Activated CD8-positive, alpha-beta T cell treated with anti-CD3 and anti-CD28 coated beads for 36 hours (primary cell): ENCODE measurements at regions not wholly inside any gene's neighbourhood (a gene's known extent, or its start where the extent isn't known, plus 50 kb on each side); places are given as distances from the start of the nearest gene placed in this dataset.

Source experiments
- ATAC-seq: fragments of 200-7000 bp; cut with Tn5 transposase; one replicate; pipeline ENCODE4 v1.10.0; 2021; ENCODE audit warnings: mild to moderate bottlenecking, moderate library complexity
- CTCF ChIA-PET: fragments of 350-600 bp; sonication (Branson Sonifier 250); formaldehyde crosslinking; loops from one replicate; lab custom pipeline; 2021; ENCODE audit warnings: antibody characterized with exemption; lab: Charles Lee
- POLR2A ChIA-PET: fragments of 350-600 bp; sonication (Branson Sonifier 250); formaldehyde crosslinking; loops from one replicate; lab custom pipeline; 2021; ENCODE audit warnings: antibody characterized with exemption; lab: Charles Lee
- DNase-seq: peaks from one replicate; pipeline ENCODE4 v3.0.0-alpha.2; 2020
- H3K27ac Mint-ChIP-seq: one replicate; pipeline ENCODE4 v1.8.0; 2021; ENCODE audit warnings: mild to moderate bottlenecking, mixed read lengths
- H3K27me3 Mint-ChIP-seq: one replicate; pipeline ENCODE4 v1.8.0; 2021; ENCODE audit warnings: mixed read lengths
- H3K36me3 Mint-ChIP-seq: one replicate; pipeline ENCODE4 v1.8.0; 2021; ENCODE audit warnings: low read depth, mixed read lengths
- H3K4me1 Mint-ChIP-seq: one replicate; pipeline ENCODE4 v1.8.0; 2021; ENCODE audit warnings: low read depth, mixed read lengths
- H3K4me3 Mint-ChIP-seq: one replicate; pipeline ENCODE4 v1.8.0; 2021; ENCODE audit warnings: mild to moderate bottlenecking, moderate library complexity, mixed read lengths
- H3K9me3 Mint-ChIP-seq: one replicate; pipeline ENCODE4 v1.8.0; 2021; ENCODE audit warnings: mixed read lengths
- intact Hi-C: fragments of 100-400 bp; cut with micrococcal nuclease; formaldehyde crosslinking; loops from one replicate; pipeline ENCODE4 v1.10.0; 2022
- TF ChIP-seq, protein P1 (sequence below): fragments of 200-600 bp; IDR thresholded peaks from one replicate; pipeline ENCODE4 v1.8.0; 2022; ENCODE audit warnings: antibody characterized with exemption, mild to moderate bottlenecking

DNA sequence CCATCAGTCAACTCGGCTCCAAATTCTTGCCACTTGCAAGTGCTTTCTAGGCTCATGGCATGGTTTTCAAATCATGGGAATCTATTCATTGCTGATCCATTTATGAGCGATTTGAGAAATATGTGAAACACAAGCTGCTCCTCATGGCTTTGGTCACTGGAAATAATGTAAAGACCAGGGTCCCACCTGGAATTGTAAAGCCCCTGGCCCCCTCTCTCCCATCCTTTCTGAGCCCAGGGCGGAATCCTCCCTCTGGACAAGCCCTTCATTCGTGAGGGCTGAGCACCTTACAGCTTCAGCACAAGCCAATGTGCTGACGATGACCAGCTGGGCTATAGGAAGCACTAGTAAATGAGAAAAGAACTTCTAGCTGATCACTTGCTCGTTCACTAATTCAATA, 96.0 kb downstream of the RNASET2 start:
- Mint-ChIP-seq H3K9me3 (no peaks in the 10 kb centered on the region), H3K4me3 (no peak overlapping the region), H3K27me3 (peaks cover 15% of the 10 kb centered on the region), H3K27ac (no peak overlapping the region), H3K4me1 (peaks cover 7% of the 10 kb centered on the region), H3K36me3 (no peaks in the 10 kb centered on the region)
- POLR2A ChIA-PET = no interaction called here
- DNase-seq (no peak), ATAC-seq (no peak)
- intact Hi-C loops = no loop called here
- TF ChIP-seq, protein P1, sequence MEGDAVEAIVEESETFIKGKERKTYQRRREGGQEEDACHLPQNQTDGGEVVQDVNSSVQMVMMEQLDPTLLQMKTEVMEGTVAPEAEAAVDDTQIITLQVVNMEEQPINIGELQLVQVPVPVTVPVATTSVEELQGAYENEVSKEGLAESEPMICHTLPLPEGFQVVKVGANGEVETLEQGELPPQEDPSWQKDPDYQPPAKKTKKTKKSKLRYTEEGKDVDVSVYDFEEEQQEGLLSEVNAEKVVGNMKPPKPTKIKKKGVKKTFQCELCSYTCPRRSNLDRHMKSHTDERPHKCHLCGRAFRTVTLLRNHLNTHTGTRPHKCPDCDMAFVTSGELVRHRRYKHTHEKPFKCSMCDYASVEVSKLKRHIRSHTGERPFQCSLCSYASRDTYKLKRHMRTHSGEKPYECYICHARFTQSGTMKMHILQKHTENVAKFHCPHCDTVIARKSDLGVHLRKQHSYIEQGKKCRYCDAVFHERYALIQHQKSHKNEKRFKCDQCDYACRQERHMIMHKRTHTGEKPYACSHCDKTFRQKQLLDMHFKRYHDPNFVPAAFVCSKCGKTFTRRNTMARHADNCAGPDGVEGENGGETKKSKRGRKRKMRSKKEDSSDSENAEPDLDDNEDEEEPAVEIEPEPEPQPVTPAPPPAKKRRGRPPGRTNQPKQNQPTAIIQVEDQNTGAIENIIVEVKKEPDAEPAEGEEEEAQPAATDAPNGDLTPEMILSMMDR = no peak
- CTCF ChIA-PET = no interaction called here

- no peaks in the 10 kb centered on the region for H3K9me3 Mint-ChIP-seq
- ChIA-PET POLR2A (no interaction called here), CTCF (no interaction called here)
- TF ChIP-seq, protein P1 = no peak
- no peaks in the 10 kb centered on the region for H3K27me3 Mint-ChIP-seq
- ATAC-seq (no peak), DNase-seq (no peak)
- no peak overlapping the region for H3K4me3 Mint-ChIP-seq
- no peak overlapping the region for H3K27ac Mint-ChIP-seq
- no peaks in the 10 kb centered on the region for H3K36me3 Mint-ChIP-seq
- intact Hi-C loops = no loop called here
- H3K4me1 Mint-ChIP-seq = no peaks in the 10 kb centered on the region
These were observed 100.9 kb downstream of the RNASET2 start for GRCh38 chr6:166855416-166855815.

- intact Hi-C loops = no loop called here
- no peaks in the 10 kb centered on the region for H3K36me3 Mint-ChIP-seq
- POLR2A ChIA-PET = no interaction called here
- no peaks in the 10 kb centered on the region for H3K4me1 Mint-ChIP-seq
- CTCF ChIA-PET = interaction anchor here (1.1 kb wide), 1 partner anchor 79 kb away, joined by 3 read pairs; no protein-coding TSS in a partner anchor
- H3K9me3 Mint-ChIP-seq = no peaks in the 10 kb centered on the region
- DNase-seq = no peak
- H3K27me3 Mint-ChIP-seq = no peaks in the 10 kb centered on the region
- ATAC-seq = no peak
- H3K4me3 Mint-ChIP-seq = no peak overlapping the region
- no peak overlapping the region for H3K27ac Mint-ChIP-seq
- TF ChIP-seq, protein P1 = no peak
These were observed 102.7 kb downstream of the RNASET2 start for GRCh38 chr6:166853371-166854325.

DNA sequence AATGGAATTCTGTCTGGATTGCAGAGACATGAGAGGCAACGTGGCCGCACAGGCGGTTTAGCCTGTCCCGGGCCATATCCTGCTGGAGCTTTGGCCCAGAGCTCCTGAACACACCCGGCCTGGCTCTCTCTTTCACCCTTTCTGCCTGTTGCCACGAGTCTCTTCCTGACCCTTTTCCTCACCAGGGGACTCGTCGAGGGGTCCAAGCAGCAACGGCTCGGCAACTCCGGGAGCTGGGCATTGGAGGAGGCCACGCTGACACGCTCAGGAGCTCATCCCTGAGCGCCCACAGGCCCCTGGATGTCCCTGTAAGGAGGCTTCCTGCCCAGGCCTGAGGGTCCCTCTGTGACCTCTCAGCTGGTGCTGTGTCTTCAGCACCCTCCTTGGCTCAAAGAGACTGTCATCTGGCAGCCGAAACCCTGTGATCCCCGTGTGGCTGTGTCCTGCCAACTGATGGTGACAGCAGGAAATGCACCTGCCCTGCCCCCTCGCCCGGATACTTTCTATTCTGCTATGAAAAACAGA, 103.8 kb downstream of the RNASET2 start:
- Mint-ChIP-seq H3K4me1 (no peaks in the 10 kb centered on the region), H3K27me3 (no peaks in the 10 kb centered on the region), H3K4me3 (no peak overlapping the region), H3K36me3 (no peaks in the 10 kb centered on the region), H3K27ac (no peak overlapping the region), H3K9me3 (no peaks in the 10 kb centered on the region)
- DNase-seq (peak; percentile 6), ATAC-seq (no peak)
- intact Hi-C loops = no loop called here
- TF ChIP-seq, protein P1 = no peak
- CTCF ChIA-PET = interaction anchor here (1.1 kb wide), 1 partner anchor 78 kb away, joined by 3 read pairs; no protein-coding TSS in a partner anchor
- POLR2A ChIA-PET = no interaction called here

DNA sequence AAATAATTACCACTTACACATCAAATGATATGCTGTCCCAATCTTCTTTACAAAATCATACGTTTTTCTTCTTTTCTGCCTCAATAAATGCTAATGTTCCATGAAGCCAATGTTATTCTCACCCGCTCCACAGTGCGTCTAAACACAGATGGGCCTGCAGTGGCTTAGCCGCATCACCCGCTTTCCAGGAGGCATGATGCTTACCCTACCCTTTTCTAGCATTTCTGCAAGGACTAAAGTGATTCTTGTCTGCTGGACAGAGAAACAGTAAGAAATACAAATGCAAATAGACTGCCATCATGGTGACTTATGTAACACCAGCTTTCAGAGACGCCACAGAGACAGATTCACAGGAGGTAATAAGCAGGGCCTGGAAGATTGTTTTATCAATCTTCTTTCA, 104.4 kb downstream of the RNASET2 start:
- Mint-ChIP-seq H3K36me3 (no peaks in the 10 kb centered on the region), H3K27me3 (no peaks in the 10 kb centered on the region), H3K27ac (no peak overlapping the region), H3K9me3 (no peaks in the 10 kb centered on the region), H3K4me3 (no peak overlapping the region), H3K4me1 (no peaks in the 10 kb centered on the region)
- ChIA-PET CTCF (no interaction called here), POLR2A (no interaction called here)
- ATAC-seq (no peak), DNase-seq (no peak)
- intact Hi-C loops = no loop called here
- TF ChIP-seq, protein P1 = no peak
